ENCODE measurements at regions not wholly inside any gene's neighbourhood (a gene's known extent, or its start where the extent isn't known, plus 50 kb on each side); places are given as distances from the start of the nearest gene placed in this dataset.

GRCh38 chr7:83306502-83306901 is 143.8 kb upstream of the PCLO start:
- Histone ChIP-seq H3K4me1 (replicated peaks) (no peaks in the 10 kb centered on the region), H3K4me3 (no peak overlapping the region), H3K9me3 (no peaks in the 10 kb centered on the region), H3K27me3 (replicated peaks; ENCODE audit: insufficient read depth) (no peaks in the 10 kb centered on the region), H3K36me3 (no peaks in the 10 kb centered on the region), H3K27ac (no peak overlapping the region)
- 0% methylated on average over 1 of the region's 1 CpG for WGBS
- intact Hi-C loops (cut with DNase I): no loop called here
- no peak for DNase-seq (ENCODE audit: low spot score)
- TF ChIP-seq POLR2A (IDR thresholded peaks at IDR 0.05): no peak
- no peak for TF ChIP-seq POLR2AphosphoS5 (IDR thresholded peaks at IDR 0.05)
- TF ChIP-seq CTCF (IDR thresholded peaks at IDR 0.05): no peak

- H3K4me1 ChIP-seq (replicated peaks): no peaks in the 10 kb centered on the region
- H3K27ac ChIP-seq: no peak overlapping the region
- H3K36me3 ChIP-seq: no peaks in the 10 kb centered on the region
- DNase-seq (ENCODE audit: low spot score): no peak
- H3K9me3 ChIP-seq: no peaks in the 10 kb centered on the region
- H3K27me3 ChIP-seq (replicated peaks; ENCODE audit: insufficient read depth): no peaks in the 10 kb centered on the region
- H3K4me3 ChIP-seq: no peak overlapping the region
- 95% methylated on average over 5 of the region's 5 CpGs for WGBS
- intact Hi-C loops (cut with DNase I): no loop called here
- TF ChIP-seq CTCF (IDR thresholded peaks at IDR 0.05) (no peak), POLR2A (IDR thresholded peaks at IDR 0.05) (no peak), POLR2AphosphoS5 (IDR thresholded peaks at IDR 0.05) (no peak)
Measured at GRCh38 chr7:83305027-83305426, 142.3 kb upstream of the PCLO start.

GRCh38 chr7:83301416-83301815 is 138.7 kb upstream of the PCLO start:
- intact Hi-C loops (cut with DNase I): no loop called here
- 87% methylated on average over 1 of the region's 1 CpG for WGBS

GRCh38 chr7:83290211-83290610 is 127.5 kb upstream of the PCLO start:
- Histone ChIP-seq H3K36me3 (no peaks in the 10 kb centered on the region), H3K9me3 (no peaks in the 10 kb centered on the region), H3K27ac (no peak overlapping the region), H3K4me1 (replicated peaks) (no peaks in the 10 kb centered on the region), H3K27me3 (replicated peaks; ENCODE audit: insufficient read depth) (no peaks in the 10 kb centered on the region), H3K4me3 (no peak overlapping the region)
- intact Hi-C loops (cut with DNase I): no loop called here
- TF ChIP-seq POLR2AphosphoS5 (IDR thresholded peaks at IDR 0.05): no peak
- no peak for TF ChIP-seq CTCF (IDR thresholded peaks at IDR 0.05)
- TF ChIP-seq POLR2A (IDR thresholded peaks at IDR 0.05): no peak
- no peak for DNase-seq (ENCODE audit: low spot score)
- 98% methylated on average over 4 of the region's 4 CpGs for WGBS

More at GRCh38 chr7:83301416-83301815, 138.7 kb upstream of the PCLO start:
- no peak for DNase-seq (ENCODE audit: low spot score)
- Histone ChIP-seq H3K4me1 (replicated peaks) (no peaks in the 10 kb centered on the region), H3K4me3 (no peak overlapping the region), H3K27me3 (replicated peaks; ENCODE audit: insufficient read depth) (no peaks in the 10 kb centered on the region), H3K36me3 (no peaks in the 10 kb centered on the region), H3K27ac (no peak overlapping the region), H3K9me3 (no peaks in the 10 kb centered on the region)
- TF ChIP-seq CTCF (IDR thresholded peaks at IDR 0.05) (no peak), POLR2AphosphoS5 (IDR thresholded peaks at IDR 0.05) (no peak), POLR2A (IDR thresholded peaks at IDR 0.05) (no peak)

- H3K4me3 ChIP-seq: no peak overlapping the region
- H3K27me3 ChIP-seq (replicated peaks; ENCODE audit: insufficient read depth): no peaks in the 10 kb centered on the region
- H3K9me3 ChIP-seq: no peaks in the 10 kb centered on the region
- TF ChIP-seq POLR2A (IDR thresholded peaks at IDR 0.05): no peak
- no peak for TF ChIP-seq CTCF (IDR thresholded peaks at IDR 0.05)
- no peak for TF ChIP-seq POLR2AphosphoS5 (IDR thresholded peaks at IDR 0.05)
- 64% methylated on average over 5 of the region's 5 CpGs for WGBS
- no peaks in the 10 kb centered on the region for H3K36me3 ChIP-seq
- no peaks in the 10 kb centered on the region for H3K4me1 ChIP-seq (replicated peaks)
- intact Hi-C loops (cut with DNase I): no loop called here
- no peak for DNase-seq (ENCODE audit: low spot score)
- H3K27ac ChIP-seq: no peak overlapping the region
Measured at GRCh38 chr7:83289419-83289993, 126.8 kb upstream of the PCLO start.

Data from prostate gland (tissue), 2 donors.